GM12891 (cell line): ENCODE measurements at regions not wholly inside any gene's neighbourhood (a gene's known extent, or its start where the extent isn't known, plus 50 kb on each side); places are given as distances from the start of the nearest gene placed in this dataset.

Experiments used
- POLR2A ChIP-seq: IDR thresholded peaks from 2 replicates; pipeline ENCODE4 v1.6.1; 2011; ENCODE audit warnings: low read depth, low read length, control low read depth
- POU2F2 ChIP-seq: IDR thresholded peaks from 2 replicates; pipeline ENCODE4 v1.6.1; 2011; ENCODE audit warnings: low read depth, mild to moderate bottlenecking, control low read depth, low read length, moderate library complexity

DNA sequence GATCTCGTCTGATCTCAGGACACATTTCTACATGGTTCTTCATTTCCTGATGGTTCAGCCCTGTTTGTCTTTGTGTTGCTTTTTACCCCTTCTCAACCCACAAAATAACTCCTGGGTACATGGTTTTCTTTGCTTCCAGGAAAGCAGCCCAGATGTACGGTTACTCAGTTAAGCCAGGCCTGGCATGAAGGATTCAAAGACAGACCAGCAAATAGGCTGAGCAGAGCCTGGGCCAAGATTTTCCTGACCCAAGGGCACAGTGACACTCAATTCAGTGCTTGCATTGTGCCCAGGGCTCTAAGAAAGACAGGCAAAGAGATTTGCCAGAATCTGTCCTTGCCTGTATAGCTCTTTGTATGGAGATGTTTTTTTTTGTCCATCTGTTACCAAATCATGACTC lies 340.8 kb upstream of the KIAA1217 start:
- TF ChIP-seq POLR2A (no peak), POU2F2 (no peak)
